ENCODE measurements at regions not wholly inside any gene's neighbourhood (a gene's known extent, or its start where the extent isn't known, plus 50 kb on each side); places are given as distances from the start of the nearest gene placed in this dataset.

DNA sequence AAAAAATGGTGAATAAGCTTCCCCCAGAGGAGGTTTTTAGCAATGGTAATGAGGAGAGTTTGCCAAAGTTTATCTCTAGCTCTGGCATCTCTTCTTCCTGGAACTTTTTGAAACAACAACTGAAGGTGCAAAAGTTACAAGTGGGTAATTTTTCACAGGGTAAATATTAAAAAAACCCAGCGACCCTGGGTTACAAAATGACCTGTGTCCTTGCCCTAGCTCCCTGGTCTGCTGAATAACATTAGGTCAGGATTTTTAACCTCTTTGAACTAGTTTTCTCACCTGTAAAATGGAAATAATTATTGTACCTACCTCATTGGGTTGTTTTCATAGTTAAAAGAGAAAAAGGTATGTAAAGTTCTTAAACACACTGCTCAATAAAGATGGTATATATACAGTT lies 332.4 kb upstream of the DUSP10 start:
- TF ChIP-seq, protein P1, sequence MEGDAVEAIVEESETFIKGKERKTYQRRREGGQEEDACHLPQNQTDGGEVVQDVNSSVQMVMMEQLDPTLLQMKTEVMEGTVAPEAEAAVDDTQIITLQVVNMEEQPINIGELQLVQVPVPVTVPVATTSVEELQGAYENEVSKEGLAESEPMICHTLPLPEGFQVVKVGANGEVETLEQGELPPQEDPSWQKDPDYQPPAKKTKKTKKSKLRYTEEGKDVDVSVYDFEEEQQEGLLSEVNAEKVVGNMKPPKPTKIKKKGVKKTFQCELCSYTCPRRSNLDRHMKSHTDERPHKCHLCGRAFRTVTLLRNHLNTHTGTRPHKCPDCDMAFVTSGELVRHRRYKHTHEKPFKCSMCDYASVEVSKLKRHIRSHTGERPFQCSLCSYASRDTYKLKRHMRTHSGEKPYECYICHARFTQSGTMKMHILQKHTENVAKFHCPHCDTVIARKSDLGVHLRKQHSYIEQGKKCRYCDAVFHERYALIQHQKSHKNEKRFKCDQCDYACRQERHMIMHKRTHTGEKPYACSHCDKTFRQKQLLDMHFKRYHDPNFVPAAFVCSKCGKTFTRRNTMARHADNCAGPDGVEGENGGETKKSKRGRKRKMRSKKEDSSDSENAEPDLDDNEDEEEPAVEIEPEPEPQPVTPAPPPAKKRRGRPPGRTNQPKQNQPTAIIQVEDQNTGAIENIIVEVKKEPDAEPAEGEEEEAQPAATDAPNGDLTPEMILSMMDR (conservative IDR thresholded peaks at IDR 0.05): no peak
- no peak for TF ChIP-seq ZFX (IDR thresholded peaks at IDR 0.05)

All from C4-2B (cell line).